Neural crest cell (in vitro differentiated cells): ENCODE measurements at regions not wholly inside any gene's neighbourhood (a gene's known extent, or its start where the extent isn't known, plus 50 kb on each side); places are given as distances from the start of the nearest gene placed in this dataset.
"Not testable (repeated sequence)": the region's sequence is repeated elsewhere in the genome, so short reads cannot be mapped to it uniquely, and the experiment has no call there.

ENCODE experiments used
- DNase-seq: peaks from one replicate; pipeline ENCODE4 v3.0.0; 2021; ENCODE audit warnings: low read depth, mixed read lengths, low spot score
- H3K27ac Mint-ChIP-seq: one replicate; pipeline ENCODE4 v1.8.0; 2021; ENCODE audit warnings: mild to moderate bottlenecking, mixed read lengths; ENCODE audit not compliant: unreplicated experiment
- H3K27me3 Mint-ChIP-seq: 2 replicates; pipeline ENCODE4 v1.8.0; 2021; ENCODE audit warnings: low read depth, mild to moderate bottlenecking, mixed read lengths
- H3K36me3 Mint-ChIP-seq: 2 replicates; pipeline ENCODE4 v1.8.0; 2021; ENCODE audit warnings: low read depth, mild to moderate bottlenecking, mixed read lengths
- H3K4me1 Mint-ChIP-seq: 2 replicates; pipeline ENCODE4 v1.8.0; 2021; ENCODE audit warnings: mixed read lengths
- H3K4me3 Mint-ChIP-seq: one replicate; pipeline ENCODE4 v1.8.0; 2021; ENCODE audit warnings: mild to moderate bottlenecking, mixed read lengths
- H3K9me3 Mint-ChIP-seq: 2 replicates; pipeline ENCODE4 v1.8.0; 2021; ENCODE audit warnings: mixed read lengths
- TF ChIP-seq, protein P1 (sequence below): fragments of 200-600 bp; sonication (generic); conservative IDR thresholded peaks from 2 replicates; pipeline ENCODE4 v1.5.0; 2021; ENCODE audit warnings: antibody characterized with exemption, mild to moderate bottlenecking

DNA sequence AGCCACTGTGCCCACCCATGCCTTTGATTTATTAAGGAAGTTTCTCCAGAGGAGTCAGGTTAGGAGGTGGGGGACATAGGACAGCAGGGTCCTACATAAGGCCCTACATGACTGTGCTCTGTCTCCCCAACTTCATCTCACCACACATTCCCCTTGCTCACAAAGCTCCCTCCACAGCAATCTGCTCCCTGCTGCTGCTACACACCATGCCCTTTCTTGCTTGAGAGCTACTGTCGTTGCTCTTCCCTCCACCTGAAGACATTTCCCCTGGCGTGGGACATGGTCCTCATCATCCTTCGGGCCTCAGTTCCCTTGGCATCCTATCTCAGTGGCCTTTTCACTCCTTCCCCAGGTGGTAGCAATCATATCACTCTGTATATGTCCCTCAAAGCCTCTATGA lies 75.9 kb upstream of the DAPK1 start:
- H3K4me1 Mint-ChIP-seq = no peaks in the 10 kb centered on the region
- H3K9me3 Mint-ChIP-seq = peaks cover 6% of the 10 kb centered on the region
- peaks cover 4% of the 10 kb centered on the region for H3K36me3 Mint-ChIP-seq
- TF ChIP-seq, protein P1, sequence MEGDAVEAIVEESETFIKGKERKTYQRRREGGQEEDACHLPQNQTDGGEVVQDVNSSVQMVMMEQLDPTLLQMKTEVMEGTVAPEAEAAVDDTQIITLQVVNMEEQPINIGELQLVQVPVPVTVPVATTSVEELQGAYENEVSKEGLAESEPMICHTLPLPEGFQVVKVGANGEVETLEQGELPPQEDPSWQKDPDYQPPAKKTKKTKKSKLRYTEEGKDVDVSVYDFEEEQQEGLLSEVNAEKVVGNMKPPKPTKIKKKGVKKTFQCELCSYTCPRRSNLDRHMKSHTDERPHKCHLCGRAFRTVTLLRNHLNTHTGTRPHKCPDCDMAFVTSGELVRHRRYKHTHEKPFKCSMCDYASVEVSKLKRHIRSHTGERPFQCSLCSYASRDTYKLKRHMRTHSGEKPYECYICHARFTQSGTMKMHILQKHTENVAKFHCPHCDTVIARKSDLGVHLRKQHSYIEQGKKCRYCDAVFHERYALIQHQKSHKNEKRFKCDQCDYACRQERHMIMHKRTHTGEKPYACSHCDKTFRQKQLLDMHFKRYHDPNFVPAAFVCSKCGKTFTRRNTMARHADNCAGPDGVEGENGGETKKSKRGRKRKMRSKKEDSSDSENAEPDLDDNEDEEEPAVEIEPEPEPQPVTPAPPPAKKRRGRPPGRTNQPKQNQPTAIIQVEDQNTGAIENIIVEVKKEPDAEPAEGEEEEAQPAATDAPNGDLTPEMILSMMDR = no peak
- H3K27me3 Mint-ChIP-seq = no peaks in the 10 kb centered on the region
- H3K4me3 Mint-ChIP-seq = no peak overlapping the region
- no peak for DNase-seq
- H3K27ac Mint-ChIP-seq = no peak overlapping the region

DNA sequence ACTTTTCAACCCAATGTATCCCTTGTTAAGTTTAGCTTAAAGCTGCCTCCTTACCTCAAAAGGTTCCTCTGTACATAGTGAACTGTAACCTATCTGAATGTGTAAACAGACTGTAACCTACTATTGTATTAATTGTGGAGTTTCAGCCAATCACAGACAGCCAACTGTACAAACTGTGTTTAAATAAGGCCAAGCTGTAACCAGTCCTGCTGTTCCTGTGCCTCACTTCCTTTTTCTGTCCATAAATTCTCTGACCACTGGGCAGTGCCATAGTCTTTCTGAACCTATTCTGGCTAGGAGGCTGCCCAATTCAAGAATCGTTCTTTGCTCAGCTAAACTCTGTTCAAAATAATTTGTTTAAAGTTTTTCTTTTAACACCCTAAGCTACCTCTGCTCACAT lies 74.7 kb upstream of the DAPK1 start:
- Mint-ChIP-seq H3K27ac (no peak overlapping the region), H3K4me3 (no peak overlapping the region), H3K4me1 (no peaks in the 10 kb centered on the region), H3K36me3 (peaks cover 4% of the 10 kb centered on the region), H3K27me3 (peaks cover 6% of the 10 kb centered on the region), H3K9me3 (peaks cover 6% of the 10 kb centered on the region)
- DNase-seq = no peak
- TF ChIP-seq, protein P1 = no peak

DNA sequence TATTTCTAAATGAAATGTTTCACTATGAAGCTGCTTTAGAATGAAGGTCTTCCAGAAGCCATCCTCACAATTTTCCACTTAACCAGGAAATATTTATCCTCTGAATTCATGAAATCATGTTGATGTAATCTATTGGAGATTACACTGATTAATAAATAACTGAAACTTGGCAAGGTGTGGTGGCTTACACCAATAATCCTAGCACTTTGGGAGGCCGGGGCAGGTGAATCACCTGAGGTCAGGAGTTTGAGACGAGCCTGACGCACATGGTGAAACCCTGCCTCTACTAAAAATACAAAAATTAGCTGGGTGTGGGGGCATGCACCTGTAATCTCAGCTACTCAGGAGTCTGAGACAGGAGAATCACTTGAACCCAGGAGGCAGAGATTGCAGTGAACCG lies 73.8 kb upstream of the DAPK1 start:
- not testable (repeated sequence) for H3K4me1 Mint-ChIP-seq, H3K27ac Mint-ChIP-seq, H3K4me3 Mint-ChIP-seq, H3K9me3 Mint-ChIP-seq, DNase-seq, H3K36me3 Mint-ChIP-seq
- peaks cover 10% of the 10 kb centered on the region for H3K27me3 Mint-ChIP-seq

DNA sequence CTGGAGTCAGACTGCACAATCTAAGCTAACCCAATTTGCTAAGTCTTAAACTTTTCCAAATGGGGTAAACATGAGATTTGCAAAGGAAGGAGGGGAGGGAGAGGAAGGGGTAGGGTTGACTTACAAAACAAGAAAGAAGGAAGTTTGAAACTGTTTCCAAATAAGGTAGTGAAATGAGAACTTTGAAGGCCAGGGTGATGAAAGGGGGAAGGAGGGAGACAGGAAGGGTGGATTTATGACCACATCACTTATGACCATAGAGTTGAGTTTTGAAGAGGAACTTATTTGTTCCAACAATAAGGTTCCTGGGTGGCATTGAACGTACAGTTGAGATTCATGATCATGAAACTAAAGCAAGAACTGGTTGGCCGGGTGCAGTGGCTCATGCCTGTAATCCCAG lies 72.5 kb upstream of the DAPK1 start:
- peaks cover 6% of the 10 kb centered on the region for H3K9me3 Mint-ChIP-seq
- H3K36me3 Mint-ChIP-seq = peaks cover 4% of the 10 kb centered on the region
- H3K4me1 Mint-ChIP-seq = peaks cover 4% of the 10 kb centered on the region
- no peak overlapping the region for H3K27ac Mint-ChIP-seq
- H3K4me3 Mint-ChIP-seq = no peak overlapping the region
- H3K27me3 Mint-ChIP-seq = peaks cover 11% of the 10 kb centered on the region
- no peak for DNase-seq
- TF ChIP-seq, protein P1 = no peak

DNA sequence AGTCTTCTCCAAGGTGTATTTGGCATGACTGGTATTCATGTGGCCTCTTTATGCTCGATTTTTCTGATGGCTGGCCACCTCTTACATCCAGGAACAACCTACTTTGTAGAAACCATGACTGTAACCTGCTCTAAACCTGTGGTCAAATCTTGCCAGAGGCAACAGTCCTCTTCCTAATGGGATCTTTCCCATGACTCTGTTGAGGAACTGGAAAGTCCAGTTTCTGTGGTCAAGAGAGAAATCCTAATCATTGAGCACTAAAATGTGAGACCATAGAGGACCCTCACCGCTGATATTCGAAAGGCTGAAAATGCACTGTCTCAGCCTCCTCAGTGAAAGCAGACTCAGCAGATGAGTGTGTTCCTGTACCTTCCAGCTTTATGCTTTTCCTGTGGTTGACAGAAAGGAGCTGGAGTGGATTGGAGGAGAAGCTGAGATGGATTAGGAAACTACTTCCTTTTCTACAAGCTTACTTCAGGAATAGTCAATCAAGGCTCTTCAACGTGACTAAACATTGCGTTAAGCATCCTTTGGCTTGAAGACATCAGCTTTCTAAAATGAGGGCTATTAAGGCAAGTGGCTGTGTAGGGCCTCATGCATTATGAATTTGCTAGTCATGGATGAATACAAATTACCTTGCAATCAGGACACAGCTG lies 69.7 kb upstream of the DAPK1 start:
- H3K36me3 Mint-ChIP-seq = peaks cover under 1% of the 10 kb centered on the region
- H3K27ac Mint-ChIP-seq = no peak overlapping the region
- peaks cover 6% of the 10 kb centered on the region for H3K9me3 Mint-ChIP-seq
- no peak for DNase-seq
- peaks cover 11% of the 10 kb centered on the region for H3K27me3 Mint-ChIP-seq
- H3K4me3 Mint-ChIP-seq = no peak overlapping the region
- TF ChIP-seq, protein P1 = no peak
- H3K4me1 Mint-ChIP-seq = peaks cover 4% of the 10 kb centered on the region

DNA sequence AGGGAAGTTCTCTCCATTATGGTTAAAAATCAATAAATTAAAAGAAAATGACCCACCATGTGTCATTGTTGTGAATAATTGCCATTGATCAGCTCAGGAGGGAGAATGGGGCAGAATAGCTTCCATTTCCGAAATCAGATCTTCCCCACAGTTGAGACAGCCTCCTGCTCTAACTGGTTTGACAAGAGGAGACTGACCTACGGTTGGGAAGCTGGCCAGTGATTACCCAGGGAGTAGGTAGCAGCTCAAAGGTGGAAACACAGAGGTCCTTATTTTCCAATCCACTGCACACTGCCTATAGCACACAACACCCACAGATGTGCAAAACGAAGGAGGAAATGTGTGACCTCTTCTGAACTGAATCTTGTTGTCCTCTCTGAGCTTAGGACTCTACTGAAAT lies 69.0 kb upstream of the DAPK1 start:
- peaks cover 9% of the 10 kb centered on the region for H3K4me1 Mint-ChIP-seq
- no peaks in the 10 kb centered on the region for H3K36me3 Mint-ChIP-seq
- TF ChIP-seq, protein P1 = no peak
- H3K9me3 Mint-ChIP-seq = peaks cover 6% of the 10 kb centered on the region
- no peak for DNase-seq
- peaks cover 15% of the 10 kb centered on the region for H3K27me3 Mint-ChIP-seq
- no peak overlapping the region for H3K27ac Mint-ChIP-seq
- no peak overlapping the region for H3K4me3 Mint-ChIP-seq
